ENCODE measurements at regions not wholly inside any gene's neighbourhood (a gene's known extent, or its start where the extent isn't known, plus 50 kb on each side); places are given as distances from the start of the nearest gene placed in this dataset.
"Not testable (repeated sequence)": the region's sequence is repeated elsewhere in the genome, so short reads cannot be mapped to it uniquely, and the experiment has no call there.

DNA sequence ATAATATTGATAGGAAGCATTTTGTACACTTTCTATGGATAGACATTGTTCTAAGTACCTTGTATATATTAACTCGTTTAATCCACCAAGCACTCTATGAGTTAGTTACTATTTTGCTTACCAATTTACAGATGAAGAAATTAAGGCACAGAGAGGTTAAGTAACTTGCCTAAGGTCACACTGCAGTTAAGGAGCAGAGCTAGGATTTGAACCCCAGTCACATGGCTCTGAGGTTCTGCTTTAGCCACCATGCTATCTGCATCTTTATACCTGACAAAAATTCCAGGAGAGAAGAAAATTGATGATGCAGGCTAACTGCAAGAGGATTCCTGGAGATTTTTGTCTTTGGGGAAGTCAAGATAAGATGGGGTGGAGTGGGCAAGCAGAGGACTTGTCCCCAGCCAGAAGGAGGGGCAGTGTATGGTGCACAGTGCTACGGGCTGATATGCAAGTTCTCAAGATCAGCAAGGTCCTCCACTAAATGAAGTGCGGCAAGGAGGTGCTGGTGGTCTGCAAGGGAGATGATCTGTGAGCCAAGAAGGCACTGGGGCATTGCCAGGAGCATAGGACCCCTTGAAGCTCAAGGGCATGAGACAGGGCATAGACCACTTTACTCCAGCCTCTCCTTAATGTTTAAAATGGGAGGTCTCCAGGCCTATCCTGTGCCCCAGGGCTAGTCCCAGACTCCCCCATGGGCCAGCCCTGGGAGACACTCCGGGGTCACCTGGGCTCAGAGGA, 430.6 kb downstream of the RPS24 start:
- no peak for DNase-seq

DNA sequence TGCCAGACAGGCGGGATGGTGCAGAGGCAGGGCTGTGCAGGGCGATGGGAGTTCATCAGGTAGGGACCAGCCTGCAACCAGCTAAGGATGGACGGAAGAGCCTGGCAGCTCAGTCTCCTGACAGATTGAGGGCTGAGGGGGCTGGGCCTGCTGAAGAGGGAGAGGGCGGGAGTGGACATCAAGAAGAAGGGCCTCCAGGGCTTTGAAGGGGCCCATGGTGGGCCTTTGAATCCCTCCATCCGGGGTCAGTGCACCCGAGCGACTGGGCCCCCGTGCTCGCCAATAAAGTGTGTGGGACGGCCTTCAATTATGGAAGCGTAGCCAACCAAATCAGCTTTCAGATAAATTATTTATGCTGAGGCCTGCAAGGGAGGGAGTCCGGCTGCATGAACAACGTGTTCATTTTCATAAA, 431.2 kb downstream of the RPS24 start:
- no peak for DNase-seq

DNA sequence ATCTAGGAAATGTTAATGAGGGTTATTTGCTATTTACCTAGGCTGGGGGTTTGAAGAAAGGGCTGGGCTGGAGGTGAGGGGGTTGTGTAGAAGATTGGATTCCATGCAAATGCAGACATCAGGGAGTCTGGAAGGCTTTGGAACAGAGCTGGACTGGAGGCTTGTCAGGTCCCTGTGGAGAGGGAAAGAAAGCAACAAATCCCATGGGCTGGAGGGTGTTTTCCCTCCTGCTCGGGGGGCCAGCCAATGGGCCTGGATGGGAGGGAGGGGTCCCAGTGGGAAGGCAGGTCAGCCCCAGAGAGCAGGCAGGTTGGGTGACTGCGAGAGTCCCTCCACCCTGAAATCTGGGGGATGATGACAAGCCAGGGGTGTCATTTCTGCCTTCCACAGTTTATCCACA, 431.8 kb downstream of the RPS24 start:
- no peak for DNase-seq

DNA sequence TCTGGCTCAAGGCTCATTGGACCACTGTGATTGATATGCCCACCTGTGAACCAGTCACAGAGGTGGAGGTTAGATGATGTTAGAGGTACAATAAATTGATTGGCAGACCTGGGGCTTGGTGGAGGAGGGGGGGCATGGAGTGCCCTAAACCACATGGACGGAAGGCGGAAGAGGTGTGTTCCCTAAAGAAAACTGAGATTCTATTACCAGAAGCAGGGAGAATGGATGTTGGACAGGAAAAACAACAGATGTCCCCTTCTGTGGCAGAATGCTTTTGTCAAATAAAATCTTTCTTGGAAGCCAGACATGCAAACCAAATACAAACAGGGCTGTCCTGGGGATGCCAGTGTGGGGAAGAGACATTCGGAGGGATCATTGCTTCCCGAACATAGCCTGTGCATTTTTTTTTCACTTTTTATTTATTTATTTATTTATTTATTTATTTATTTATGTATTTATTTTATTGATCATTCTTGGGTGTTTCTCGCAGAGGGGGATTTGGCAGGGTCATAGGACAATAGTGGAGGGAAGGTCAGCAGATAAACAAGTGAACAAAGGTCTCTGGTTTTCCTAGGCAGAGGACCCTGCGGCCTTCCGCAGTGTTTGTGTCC, 433.9 kb downstream of the RPS24 start:
- DNase-seq: no peak

DNA sequence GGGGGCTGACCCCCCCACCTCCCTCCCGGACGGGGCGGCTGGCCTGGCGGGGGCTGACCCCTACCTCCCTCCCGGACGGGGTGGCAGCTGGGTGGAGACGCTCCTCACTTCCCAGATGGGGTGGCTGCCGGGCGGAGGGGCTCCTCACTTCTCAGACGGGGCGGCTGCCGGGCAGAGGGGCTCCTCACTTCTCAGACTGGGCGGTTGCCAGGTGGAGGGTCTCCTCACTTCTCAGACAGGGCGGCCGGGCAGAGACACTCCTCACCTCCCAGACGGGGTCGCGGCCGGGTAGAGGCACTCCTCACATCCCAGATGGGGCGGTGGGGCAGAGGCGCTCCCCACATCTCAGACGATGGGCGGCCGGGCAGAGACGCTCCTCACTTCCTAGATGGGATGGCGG, 435.1 kb downstream of the RPS24 start:
- not testable (repeated sequence) for DNase-seq

DNA sequence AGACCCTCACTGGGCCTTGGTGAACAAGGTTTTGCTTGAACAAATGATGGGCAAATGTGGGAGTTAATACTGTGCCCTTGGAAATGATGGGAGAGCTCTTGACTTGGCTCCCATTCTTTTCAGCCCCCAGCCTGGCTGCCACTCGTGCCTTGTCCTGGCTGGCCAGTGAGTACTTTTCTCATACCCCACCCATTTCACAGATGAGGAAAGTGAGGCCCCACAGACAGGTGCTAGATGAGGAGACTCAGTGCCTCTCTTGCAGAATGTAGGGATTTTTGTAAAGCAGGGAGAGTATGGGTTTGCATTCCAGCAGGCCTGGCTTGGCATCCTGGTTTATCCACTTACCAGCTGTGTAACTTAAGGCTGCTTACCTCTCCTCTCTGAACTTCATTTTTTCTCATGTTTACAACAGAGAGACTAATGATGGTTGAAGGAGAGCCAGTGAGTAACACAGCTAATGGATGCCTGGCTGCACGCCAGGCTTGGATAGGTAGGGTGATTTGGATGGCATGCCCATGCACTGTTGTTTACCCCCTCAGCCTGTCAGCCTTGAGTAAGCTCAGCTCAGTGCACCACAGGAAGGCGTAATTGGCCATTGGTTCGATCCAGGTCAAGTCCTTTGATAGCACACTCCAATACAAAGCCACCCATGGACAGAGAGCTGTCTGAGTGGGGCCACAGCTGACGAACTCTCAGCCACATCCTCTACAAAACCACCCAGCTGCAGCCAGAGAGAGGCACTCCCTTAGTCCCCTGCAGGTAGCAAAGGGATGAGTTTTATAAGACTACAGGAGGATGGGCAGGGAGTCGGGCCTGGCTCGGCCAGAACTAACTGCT, 436.8 kb downstream of the RPS24 start:
- no peak for DNase-seq

DNA sequence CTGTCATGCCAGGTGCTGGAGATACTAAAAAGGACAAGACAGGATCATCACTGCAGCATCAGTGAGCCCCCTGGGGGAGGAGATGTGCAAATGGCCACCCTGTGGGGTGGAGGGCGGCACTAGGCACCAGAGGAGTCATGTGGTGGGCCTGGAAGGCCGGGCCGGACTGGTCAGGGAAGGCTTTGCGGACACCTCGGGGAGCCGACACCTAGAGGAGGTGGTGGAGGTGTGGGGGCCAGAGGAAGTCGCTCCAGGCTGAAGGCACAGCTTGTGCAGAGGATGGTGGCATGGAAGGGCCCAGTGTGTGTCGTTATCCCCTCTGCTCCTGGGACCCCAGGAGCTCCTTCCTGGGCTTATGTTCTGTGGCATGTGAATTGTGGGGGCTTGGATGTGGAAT, 437.7 kb downstream of the RPS24 start:
- DNase-seq: no peak

DNA sequence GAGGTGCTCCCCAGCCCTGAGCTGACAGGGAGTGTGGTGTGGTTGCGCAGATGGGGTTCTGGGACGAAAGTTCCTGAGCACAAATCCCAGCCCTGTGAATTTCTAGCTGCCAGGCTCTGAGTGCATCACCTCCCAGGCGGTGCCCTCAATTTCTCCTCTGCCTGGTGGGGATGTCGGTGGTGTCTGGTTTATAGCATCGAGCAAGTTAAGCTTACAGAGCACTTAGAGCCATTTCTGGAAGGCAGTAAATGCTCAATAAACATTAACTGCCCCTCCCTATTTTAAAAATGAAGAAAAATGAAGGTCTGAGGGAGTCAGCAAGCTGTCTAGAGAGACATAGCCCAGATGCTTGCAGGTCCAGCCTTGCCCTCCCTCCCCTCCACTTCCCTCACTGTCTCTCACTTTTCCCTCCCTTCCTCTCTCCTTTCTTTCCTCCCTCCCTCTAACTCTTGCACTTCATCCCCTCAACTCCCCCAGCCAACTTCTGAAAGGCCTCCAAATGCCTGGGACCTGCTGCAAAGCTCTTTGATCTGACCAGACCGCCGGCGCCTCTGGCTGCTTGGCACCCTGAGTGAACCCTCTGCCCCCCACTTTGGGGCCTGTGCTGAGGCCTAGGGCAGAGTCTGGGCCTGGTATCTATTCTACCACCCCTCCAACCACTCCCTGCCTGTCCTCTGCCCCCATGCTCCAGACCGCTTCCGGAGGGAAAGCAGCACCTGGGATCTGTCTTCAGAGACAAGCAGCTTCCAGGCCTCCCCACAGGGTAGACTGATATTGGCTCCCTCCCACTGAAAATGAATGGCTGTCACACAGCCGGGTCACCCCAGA, 438.3 kb downstream of the RPS24 start:
- DNase-seq: no peak

DNA sequence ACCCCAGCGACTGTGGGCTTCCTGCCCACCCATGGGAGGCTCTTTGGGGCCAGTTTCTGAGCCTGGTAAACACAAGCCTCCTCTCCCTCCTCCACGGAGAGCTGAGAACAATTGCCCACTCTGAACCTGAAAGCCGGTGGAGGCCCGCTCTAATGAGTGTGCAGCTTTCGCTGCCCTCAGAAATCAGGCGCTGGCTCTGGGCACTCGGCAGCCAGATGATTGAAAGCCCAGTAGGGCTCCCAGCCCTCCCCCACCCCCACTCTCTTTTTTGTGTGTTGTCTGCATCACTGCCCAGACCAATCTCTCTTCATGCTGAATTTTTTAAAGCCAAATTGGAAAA, 438.9 kb downstream of the RPS24 start:
- no peak for DNase-seq

DNA sequence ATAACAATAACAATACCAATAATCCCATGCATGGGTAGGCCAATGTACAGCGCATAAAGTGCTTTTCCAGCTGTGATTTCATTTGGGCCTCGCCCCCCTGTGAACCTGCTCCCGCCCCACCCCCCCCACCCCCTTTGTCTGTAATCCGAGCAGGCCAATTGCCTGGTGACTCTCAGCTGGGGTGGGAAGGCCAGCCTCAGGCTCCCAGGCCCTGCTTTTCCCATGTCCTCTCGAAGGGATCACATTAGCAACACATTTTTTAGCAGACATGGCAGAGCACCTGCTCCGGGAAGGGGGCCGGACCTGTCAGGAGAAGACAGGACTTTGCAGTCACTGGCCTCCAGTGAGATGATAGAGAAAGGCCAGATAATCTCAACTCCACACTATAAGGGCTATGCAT, 439.3 kb downstream of the RPS24 start:
- DNase-seq: no peak

DNA sequence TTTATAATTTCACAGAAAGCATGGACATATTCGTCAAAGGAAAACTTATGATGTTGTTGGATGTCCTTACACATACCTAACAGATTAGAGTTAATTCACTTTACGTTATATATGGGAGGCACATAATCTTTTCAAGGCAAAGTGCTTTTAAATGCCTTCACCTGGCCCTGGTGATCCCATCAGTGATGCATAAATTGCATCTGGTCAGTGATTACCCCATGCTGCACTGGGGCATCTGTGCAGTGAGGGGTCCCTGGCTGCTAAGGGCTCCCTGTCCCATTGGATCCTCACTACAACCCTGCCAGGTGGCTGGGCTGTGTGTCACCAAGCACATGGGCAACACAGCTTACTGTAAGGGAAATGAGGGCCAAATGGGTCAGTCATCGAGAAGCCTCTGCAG, 441.1 kb downstream of the RPS24 start:
- DNase-seq: no peak

DNA sequence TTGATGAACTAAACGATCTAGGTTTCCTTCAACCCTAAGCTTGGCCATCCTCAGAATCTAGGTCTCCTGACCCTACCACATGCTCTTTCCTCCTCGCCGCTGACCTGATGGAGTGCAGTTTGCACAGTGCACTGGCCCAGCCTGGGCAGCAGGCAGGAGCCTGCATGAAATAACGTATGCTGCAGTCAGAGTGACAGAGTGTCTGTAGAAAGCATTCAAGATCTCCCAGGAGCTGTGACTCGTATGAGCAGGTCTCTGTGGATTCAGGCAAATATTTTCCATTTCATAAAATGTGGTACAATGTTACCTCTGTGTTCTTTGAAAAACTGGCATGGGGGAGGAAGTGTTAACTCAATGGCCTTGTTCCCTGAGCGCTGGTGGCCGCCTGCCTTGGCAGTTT, 441.8 kb downstream of the RPS24 start:
- DNase-seq: no peak

DNA sequence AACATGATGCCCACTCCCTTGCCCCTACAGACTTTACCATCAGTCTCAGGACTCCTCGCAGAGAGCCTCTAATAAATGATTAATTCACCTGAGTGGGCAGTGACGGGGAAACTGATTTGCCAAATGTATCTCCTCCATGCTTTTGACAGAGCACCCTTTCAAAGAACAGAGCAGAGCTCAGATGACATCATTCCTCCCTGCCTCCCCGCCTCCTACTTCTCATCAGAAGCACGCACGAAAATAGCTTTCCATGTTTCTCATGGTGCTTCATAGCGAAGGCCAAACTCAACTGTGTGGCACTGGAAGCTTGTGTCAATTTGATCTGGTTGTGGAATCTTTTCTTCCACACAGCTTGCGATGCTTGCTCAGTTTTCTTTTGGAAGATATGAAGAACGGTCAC, 442.5 kb downstream of the RPS24 start:
- no peak for DNase-seq

DNA sequence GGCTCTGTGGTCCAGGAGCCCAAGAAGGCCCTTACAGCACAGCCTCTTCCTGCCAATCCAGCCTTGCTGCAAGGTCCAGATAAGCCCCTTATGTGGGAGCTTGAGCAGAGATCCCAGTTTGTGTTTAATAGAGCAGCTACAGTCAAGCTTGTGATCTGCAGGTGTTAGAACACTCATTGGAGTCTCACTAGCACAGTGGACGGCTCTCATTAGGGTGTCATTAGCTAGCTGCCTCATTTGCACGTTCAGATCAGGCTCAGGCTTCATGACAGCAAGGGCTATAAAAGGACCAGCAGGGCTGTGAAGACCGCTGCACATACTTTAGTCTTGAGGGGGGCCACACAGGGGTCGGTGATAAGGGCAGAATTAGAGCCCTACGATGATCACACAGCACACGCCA, 443.2 kb downstream of the RPS24 start:
- no peak for DNase-seq

DNA sequence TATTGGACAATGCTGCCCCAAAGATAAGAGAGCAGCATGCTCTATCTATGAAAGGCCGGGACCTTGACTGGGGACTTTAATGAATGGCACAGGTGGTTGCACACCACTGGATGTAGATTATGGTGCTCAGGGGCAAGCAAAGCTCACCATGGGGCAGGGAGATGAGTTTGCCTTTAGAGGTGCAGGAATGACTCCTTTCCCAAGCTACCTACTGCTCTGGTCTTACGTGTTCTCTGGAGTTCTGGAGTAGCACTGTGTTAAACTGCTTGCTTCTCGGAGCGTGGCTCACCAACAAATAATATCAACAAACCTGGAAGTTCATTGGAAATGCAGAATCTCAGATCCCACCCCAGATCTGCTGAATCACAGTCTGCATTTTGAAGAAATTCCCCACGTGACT, 445.3 kb downstream of the RPS24 start:
- no peak for DNase-seq

DNA sequence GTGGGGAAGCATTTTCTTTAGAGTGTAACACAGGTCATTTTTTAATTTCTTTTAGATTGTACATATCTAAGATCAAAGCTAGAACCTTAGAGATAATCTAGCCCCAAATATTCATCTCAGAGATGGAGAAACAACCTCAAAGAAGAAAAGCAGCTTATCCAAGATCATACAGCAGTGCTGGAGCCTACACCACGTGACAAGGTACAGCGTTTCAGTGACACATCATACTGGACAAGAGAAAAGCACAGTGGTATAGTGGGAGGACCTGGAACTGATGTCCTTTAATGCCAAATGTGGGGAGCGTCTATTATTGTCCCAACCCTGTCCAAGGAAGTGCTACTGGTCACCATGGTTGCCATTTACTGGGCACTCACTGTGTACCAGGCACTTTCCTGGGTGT, 445.8 kb downstream of the RPS24 start:
- no peak for DNase-seq

DNA sequence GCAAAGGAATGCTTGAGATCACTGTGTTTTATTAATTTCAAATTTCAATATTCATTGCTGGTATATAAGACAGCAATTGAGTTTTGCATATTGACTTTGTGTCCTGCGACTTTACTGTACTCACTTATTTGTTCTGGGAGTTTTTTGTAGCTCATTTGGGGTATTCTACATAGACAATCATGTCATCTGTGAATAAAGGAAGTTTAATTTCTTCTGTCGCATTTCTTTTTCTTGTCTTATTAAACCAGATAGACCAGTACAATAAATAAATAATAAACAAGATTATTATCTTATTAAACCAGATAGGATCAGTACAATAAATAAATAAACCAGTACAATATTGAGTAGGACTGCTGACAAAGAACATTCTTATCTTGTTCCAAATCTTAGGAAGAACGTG, 448.2 kb downstream of the RPS24 start:
- DNase-seq: no peak

DNA sequence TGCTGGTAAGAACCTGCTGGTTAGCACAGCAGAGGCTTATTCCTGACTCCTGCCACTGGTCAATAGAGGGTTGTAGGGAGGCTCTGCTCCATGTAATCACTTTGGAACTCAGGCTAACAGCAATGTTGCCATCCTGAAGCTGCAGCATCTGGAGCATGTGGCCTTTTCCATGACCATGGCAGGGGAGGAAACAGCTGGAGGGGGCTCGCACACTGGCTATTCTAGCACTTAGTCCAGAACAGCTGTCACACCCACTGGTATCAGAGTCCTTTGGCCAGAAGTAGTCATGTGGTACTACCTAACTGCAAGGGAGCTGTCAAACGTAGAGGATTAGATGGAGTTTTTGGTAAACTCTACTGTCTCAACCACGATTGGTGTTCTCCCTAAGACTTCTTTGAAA, 450.0 kb downstream of the RPS24 start:
- no peak for DNase-seq

DNA sequence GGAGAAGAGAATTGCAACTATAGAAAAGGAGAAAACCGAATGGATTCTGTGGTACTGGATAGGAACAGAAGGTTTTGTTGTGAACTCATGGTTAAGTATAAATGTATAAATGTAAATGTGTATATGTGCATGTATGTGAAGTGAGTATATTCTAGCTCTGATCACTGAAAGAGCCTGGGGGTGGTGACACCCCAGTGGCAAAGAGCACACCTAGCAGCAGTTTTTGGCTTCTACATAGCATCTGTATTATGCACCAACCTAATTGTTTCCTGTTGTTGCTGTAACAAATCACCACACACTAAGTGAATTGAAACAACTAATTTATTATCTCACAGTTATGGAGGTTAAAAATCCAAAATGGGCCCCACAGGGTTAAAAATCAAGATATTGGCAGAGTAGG, 455.4 kb downstream of the RPS24 start:
- DNase-seq: no peak

DNA sequence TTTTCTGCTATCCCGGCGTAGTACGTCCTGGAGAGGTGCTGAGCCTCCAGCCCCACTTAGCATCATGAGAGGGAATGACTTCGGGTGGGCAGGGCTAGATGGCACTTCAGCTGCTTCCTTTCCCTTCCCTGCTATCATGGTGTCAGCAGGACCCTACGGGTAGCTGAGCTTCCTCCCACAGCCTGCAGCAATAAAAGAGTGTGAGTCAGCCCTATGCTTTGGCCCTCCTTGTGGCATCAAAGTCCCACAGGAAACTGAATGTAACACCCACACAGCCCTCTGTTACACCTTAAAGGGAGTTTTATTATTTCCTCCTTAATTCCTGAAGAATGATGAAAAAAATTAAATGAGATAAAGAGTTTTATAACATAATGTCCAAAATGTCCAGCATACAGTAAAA, 458.1 kb downstream of the RPS24 start:
- no peak for DNase-seq

DNA sequence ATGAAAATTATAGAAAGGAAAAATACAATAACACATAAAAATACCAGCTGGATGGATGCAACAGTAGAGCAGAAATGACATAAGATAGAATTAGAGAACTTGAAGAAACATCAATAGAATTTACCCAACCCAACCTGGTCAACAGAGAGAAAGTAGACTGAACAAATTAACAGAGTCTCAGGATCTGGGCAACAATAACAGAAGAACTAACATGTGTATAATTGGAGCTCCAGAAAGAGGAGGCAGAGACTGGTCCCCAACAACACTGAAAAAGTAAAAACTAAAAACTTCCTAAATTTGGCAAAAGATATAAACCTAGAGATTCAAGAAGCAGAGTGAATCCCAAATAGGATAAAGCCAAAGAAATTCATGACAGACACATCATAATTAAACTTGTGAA, 458.8 kb downstream of the RPS24 start:
- DNase-seq: no peak

DNA sequence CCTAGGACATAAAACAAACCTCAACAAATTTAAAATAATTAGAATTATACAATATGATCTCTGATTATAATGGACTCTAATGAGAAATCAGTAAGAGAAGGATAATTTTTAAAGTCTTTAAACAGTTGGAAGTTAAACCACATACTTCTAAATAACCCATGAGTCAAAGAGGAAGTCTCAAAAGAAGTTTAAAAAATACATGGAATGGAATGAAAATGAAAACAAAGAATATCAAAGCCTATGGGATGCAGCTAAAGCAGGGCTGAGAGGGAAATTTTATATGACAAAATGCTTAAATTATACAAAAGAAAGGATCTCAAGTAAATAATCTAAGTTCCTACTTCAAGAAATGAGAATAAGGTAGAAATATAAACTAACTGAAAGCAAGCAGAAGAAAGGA, 460.5 kb downstream of the RPS24 start:
- DNase-seq: no peak

DNA sequence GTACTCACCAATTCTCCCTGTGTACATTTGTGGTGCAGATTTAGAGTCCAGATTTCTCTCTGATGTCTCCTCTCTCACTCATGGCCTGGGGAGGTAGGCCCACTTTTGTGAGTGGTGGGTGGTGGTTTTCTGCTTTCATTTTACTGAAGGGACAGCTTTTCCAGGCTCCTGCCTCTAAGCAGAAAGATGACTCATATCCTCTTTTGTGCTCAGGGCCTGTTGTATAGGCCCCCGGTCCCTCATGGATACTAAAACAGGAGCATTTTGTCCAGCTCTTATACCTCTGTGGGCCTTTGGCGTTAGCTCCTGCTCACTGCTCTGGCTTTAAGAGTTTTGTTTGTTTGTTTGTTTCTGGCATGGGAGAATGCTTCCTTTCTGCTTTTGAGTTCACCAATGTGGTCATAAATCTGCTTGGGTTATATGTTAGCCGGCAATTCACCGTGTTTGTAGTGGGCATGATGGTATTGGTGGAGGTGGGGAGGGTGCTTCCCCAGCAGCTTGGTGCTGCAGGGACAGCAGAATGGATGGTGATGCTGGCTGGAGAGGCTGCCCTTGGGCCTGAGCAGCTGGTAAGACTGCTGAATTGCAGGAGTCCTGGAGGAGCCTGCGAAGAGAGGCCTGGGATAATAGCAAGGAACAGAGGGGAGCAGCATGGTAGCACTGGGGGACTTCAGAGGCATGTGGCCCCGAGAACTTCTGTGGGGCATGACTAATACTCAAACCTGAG, 468.7 kb downstream of the RPS24 start:
- no peak for DNase-seq
